IPS-NIHi11 (cell line): ENCODE measurements at regions not wholly inside any gene's neighbourhood (a gene's known extent, or its start where the extent isn't known, plus 50 kb on each side); places are given as distances from the start of the nearest gene placed in this dataset.
"Not testable (repeated sequence)": the region's sequence is repeated elsewhere in the genome, so short reads cannot be mapped to it uniquely, and the experiment has no call there.

Experiments used
- DNase-seq: peaks from one replicate; pipeline ENCODE4 v3.0.0; 2012; ENCODE audit warnings: mixed read lengths, low spot score

- no peak for DNase-seq
These were observed 1295.0 kb downstream of the JRKL start for GRCh38 chr11:97684486-97685439.

GRCh38 chr11:97685695-97686094 is 1295.9 kb downstream of the JRKL start:
- DNase-seq = no peak

GRCh38 chr11:97687111-97687510 is 1297.3 kb downstream of the JRKL start:
- no peak for DNase-seq

GRCh38 chr11:97691061-97691460 is 1301.2 kb downstream of the JRKL start:
- DNase-seq = no peak

GRCh38 chr11:97702951-97703350 is 1313.1 kb downstream of the JRKL start:
- no peak for DNase-seq

GRCh38 chr11:97703851-97704250 is 1314.0 kb downstream of the JRKL start:
- no peak for DNase-seq

- not testable (repeated sequence) for DNase-seq
These were observed 1315.3 kb upstream of the CNTN5 start for GRCh38 chr11:97705441-97705840.

GRCh38 chr11:97717922-97718321 is 1302.8 kb upstream of the CNTN5 start:
- DNase-seq = no peak

- no peak for DNase-seq
These were observed 1298.7 kb upstream of the CNTN5 start for GRCh38 chr11:97722065-97722464.

- DNase-seq = peak; percentile 5
These were observed 1298.0 kb upstream of the CNTN5 start for GRCh38 chr11:97722721-97723120.

GRCh38 chr11:97729546-97730272 is 1291.0 kb upstream of the CNTN5 start:
- DNase-seq = no peak

GRCh38 chr11:97732011-97732632 is 1288.6 kb upstream of the CNTN5 start:
- DNase-seq = no peak

GRCh38 chr11:97738751-97739150 is 1282.0 kb upstream of the CNTN5 start:
- no peak for DNase-seq

GRCh38 chr11:97739932-97740800 is 1280.6 kb upstream of the CNTN5 start:
- no peak for DNase-seq

- DNase-seq = no peak
These were observed 1280.0 kb upstream of the CNTN5 start for GRCh38 chr11:97740801-97741151.

GRCh38 chr11:97742717-97743116 is 1278.0 kb upstream of the CNTN5 start:
- no peak for DNase-seq

GRCh38 chr11:97743205-97743742 is 1277.5 kb upstream of the CNTN5 start:
- no peak for DNase-seq

GRCh38 chr11:97745515-97746050 is 1275.2 kb upstream of the CNTN5 start:
- no peak for DNase-seq

GRCh38 chr11:97746818-97747217 is 1273.9 kb upstream of the CNTN5 start:
- DNase-seq = no peak

GRCh38 chr11:97751405-97751804 is 1269.3 kb upstream of the CNTN5 start:
- DNase-seq = no peak

GRCh38 chr11:97751952-97752351 is 1268.8 kb upstream of the CNTN5 start:
- no peak for DNase-seq
